A549 (cell line): ENCODE measurements at regions not wholly inside any gene's neighbourhood (a gene's known extent, or its start where the extent isn't known, plus 50 kb on each side); places are given as distances from the start of the nearest gene placed in this dataset.

ENCODE experiments used
- ATAC-seq, 2 experiments: fragments of 200-7000 bp in 1 of 2; fragments of >200 bp in 1 of 2; cut with Nextera tagmentation in 1 of 2; cut with Tn5 transposase in 1 of 2; 3 replicates each; pipeline versions ENCODE4 v1.8.0 to v1.9.1; 2018 to 2020; ENCODE audit warnings: mild to moderate bottlenecking in 1 of 2, moderate library complexity in 1 of 2
- CTCF ChIA-PET: fragments of 300-600 bp; sonication (Branson Sonifier 250); formaldehyde crosslinking; extraction: SDS; loops from one replicate; lab custom pipeline; 2021; ENCODE audit warnings: antibody characterized with exemption, inconsistent platforms; lab: Yijun Ruan, JAX
- POLR2A ChIA-PET: fragments of 350-600 bp; formaldehyde crosslinking; extraction: SDS; loops from one replicate; lab custom pipeline; 2021; ENCODE audit warnings: antibody characterized with exemption, inconsistent platforms; lab: Yijun Ruan, JAX
- DNase-seq, 2 experiments: peaks; one replicate each; pipeline versions ENCODE4 v3.0.0 to v3.0.0-alpha.2; 2011 to 2016; ENCODE audit warnings: low read depth in 1 of 2, low spot score in 1 of 2
- FAIRE-seq: peaks from 2 replicates; lab custom pipeline; 2011; peaks lifted over from hg19 to GRCh38; lab: Jason Lieb, UNC
- H3K27ac ChIP-seq, 2 experiments: fragments of >200 bp; sonication (Bioruptor Twin); formaldehyde crosslinking; 3 replicates each; pipeline ENCODE4 v1.5.1; 2016 to 2017
- H3K4me1 ChIP-seq: fragments of >200 bp; sonication (Bioruptor Twin); formaldehyde crosslinking; 3 replicates; pipeline ENCODE4 v1.6.1; 2016
- H3K4me2 ChIP-seq: fragments of >200 bp; sonication (Bioruptor Twin); formaldehyde crosslinking; 3 replicates; pipeline ENCODE4 v1.6.1; 2016
- H3K4me3 ChIP-seq: fragments of >200 bp; sonication (Bioruptor Twin); formaldehyde crosslinking; 3 replicates; pipeline ENCODE4 v1.5.1; 2016
- H3K9me3 ChIP-seq: fragments of >200 bp; sonication (Bioruptor Twin); formaldehyde crosslinking; 3 replicates; pipeline ENCODE4 v1.6.1; 2016
- BHLHE40 ChIP-seq: IDR thresholded peaks from 2 replicates; pipeline ENCODE4 v1.6.1; 2012; ENCODE audit warnings: low read depth, low read length, inconsistent platforms
- CHD2 ChIP-seq: fragments of 150-350 bp; IDR thresholded peaks from 2 replicates; pipeline ENCODE4 v1.6.1; 2014; ENCODE audit warnings: low read length; ENCODE audit not compliant: partially characterized antibody
- HDAC2 ChIP-seq: fragments of 200-600 bp; sonication (generic); IDR thresholded peaks from 2 replicates; pipeline ENCODE4 v1.6.1; 2016
- HOXB13 ChIP-seq: fragments of 250-450 bp; sonication (Bioruptor Pico); IDR thresholded peaks from 2 replicates; pipeline ENCODE4 v1.5.0; 2020; ENCODE audit warnings: low read depth, mild to moderate bottlenecking, moderate library complexity
- JUNB ChIP-seq: fragments of >200 bp; sonication (Bioruptor Twin); formaldehyde crosslinking; IDR thresholded peaks from 2 replicates; pipeline ENCODE4 v1.6.1; 2016
- KDM1A ChIP-seq: fragments of 200-600 bp; sonication (generic); IDR thresholded peaks from 2 replicates; pipeline ENCODE4 v1.6.1; 2016; ENCODE audit warnings: low read depth, mild to moderate bottlenecking
- NFE2L2 ChIP-seq: fragments of 150-350 bp; conservative IDR thresholded peaks from 2 replicates; pipeline ENCODE4 v1.6.1; 2014; ENCODE audit warnings: low read length
- RAD21 ChIP-seq, 2 experiments: fragments of >200 bp in 1 of 2; sonication (Bioruptor Twin) in 1 of 2; formaldehyde crosslinking in 1 of 2; IDR thresholded peaks in 1 of 2; conservative IDR thresholded peaks in 1 of 2; 2 replicates in 1 of 2; 3 replicates in 1 of 2; pipeline ENCODE4 v1.6.1; 2012 to 2018; ENCODE audit warnings: inconsistent platforms in 1 of 2
- RARB ChIP-seq: fragments of 250-450 bp; sonication (Bioruptor Pico); IDR thresholded peaks from 2 replicates; pipeline ENCODE4 v1.8.0; 2021; ENCODE audit warnings: mild to moderate bottlenecking, moderate library complexity
- RNF2 ChIP-seq: fragments of 200-600 bp; sonication (generic); IDR thresholded peaks from 2 replicates; pipeline ENCODE4 v1.6.1; 2016; ENCODE audit warnings: low read depth, mild to moderate bottlenecking, antibody characterized with exemption, moderate library complexity, borderline replicate concordance
- TP53 ChIP-seq: fragments of 250-450 bp; sonication (Bioruptor Pico); IDR thresholded peaks from 2 replicates; pipeline ENCODE4 v1.5.0; 2021; ENCODE audit warnings: mild to moderate bottlenecking, moderate library complexity
- WGBS: methylation state at CpG from one replicate; pipeline ENCODE4 v1.1.6; 2017; ENCODE audit errors: missing lambda C conversion rate; 5-methylcytosine and 5-hydroxymethylcytosine counted together
- TF ChIP-seq, protein P1 (sequence below): fragments of 250-450 bp; sonication (Bioruptor Pico); IDR thresholded peaks from 2 replicates; pipeline ENCODE4 v1.5.0; 2020; ENCODE audit warnings: low read depth, mild to moderate bottlenecking, moderate library complexity
- TF ChIP-seq, protein P2 (sequence below): fragments of >200 bp; sonication (Bioruptor Twin); formaldehyde crosslinking; IDR thresholded peaks from 3 replicates; pipeline ENCODE4 v1.5.1; 2016
- TF ChIP-seq, protein P3 (sequence below): fragments of 450-650 bp; IDR thresholded peaks from 2 replicates; pipeline ENCODE4 v1.6.1; 2014; ENCODE audit warnings: antibody characterized with exemption
- TF ChIP-seq, protein P4 (sequence below): fragments of 250-450 bp; sonication (Bioruptor Pico); IDR thresholded peaks from 2 replicates; pipeline ENCODE4 v1.5.0; 2021; ENCODE audit warnings: mild to moderate bottlenecking, moderate library complexity, borderline replicate concordance
- TF ChIP-seq, protein P5 (sequence below): fragments of 200-600 bp; sonication (generic); IDR thresholded peaks from 2 replicates; pipeline ENCODE4 v1.6.1; 2016; ENCODE audit warnings: antibody characterized with exemption, mild to moderate bottlenecking, moderate library complexity

DNA sequence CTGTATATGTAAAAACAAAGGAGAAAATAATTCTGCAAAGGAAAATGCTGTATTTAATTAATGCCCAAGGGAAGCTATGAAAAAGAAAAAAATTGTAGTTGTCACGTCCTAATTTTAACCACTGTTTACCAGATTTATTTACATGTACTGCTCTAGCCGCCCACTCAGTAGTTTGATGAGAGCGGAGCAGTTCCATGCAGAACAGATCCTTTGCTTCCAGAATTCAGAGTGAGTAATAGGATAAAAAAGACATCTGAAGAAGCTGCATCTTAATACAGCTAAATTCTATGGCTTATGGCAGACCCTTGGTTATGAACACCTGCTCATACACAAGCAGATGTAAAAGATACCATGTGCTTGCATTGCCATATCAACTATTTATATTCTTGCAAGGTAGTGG, 287.0 kb downstream of the GASK1B start:
- Histone ChIP-seq H3K9me3 (no peaks in the 10 kb centered on the region), H3K4me3 (no peak overlapping the region), H3K4me1 (no peaks in the 10 kb centered on the region), H3K4me2 (no peak overlapping the region), H3K27ac (no peak overlapping the region)
- ChIA-PET CTCF (no interaction called here), POLR2A (no interaction called here)
- DNase-seq (no peak), ATAC-seq (no peak), FAIRE-seq (no peak)
- no peak for TF ChIP-seq HOXB13 (CRISPR knock-in tag)
- no peak for TF ChIP-seq RNF2
- TF ChIP-seq, protein P1, sequence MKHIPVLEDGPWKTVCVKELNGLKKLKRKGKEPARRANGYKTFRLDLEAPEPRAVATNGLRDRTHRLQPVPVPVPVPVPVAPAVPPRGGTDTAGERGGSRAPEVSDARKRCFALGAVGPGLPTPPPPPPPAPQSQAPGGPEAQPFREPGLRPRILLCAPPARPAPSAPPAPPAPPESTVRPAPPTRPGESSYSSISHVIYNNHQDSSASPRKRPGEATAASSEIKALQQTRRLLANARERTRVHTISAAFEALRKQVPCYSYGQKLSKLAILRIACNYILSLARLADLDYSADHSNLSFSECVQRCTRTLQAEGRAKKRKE = no peak
- TF ChIP-seq TP53 (CRISPR knock-in tag) = no peak
- TF ChIP-seq CHD2 = no peak
- TF ChIP-seq KDM1A = no peak
- TF ChIP-seq, protein P2, sequence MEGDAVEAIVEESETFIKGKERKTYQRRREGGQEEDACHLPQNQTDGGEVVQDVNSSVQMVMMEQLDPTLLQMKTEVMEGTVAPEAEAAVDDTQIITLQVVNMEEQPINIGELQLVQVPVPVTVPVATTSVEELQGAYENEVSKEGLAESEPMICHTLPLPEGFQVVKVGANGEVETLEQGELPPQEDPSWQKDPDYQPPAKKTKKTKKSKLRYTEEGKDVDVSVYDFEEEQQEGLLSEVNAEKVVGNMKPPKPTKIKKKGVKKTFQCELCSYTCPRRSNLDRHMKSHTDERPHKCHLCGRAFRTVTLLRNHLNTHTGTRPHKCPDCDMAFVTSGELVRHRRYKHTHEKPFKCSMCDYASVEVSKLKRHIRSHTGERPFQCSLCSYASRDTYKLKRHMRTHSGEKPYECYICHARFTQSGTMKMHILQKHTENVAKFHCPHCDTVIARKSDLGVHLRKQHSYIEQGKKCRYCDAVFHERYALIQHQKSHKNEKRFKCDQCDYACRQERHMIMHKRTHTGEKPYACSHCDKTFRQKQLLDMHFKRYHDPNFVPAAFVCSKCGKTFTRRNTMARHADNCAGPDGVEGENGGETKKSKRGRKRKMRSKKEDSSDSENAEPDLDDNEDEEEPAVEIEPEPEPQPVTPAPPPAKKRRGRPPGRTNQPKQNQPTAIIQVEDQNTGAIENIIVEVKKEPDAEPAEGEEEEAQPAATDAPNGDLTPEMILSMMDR = no peak
- TF ChIP-seq BHLHE40 = no peak
- TF ChIP-seq RAD21 (conservative IDR thresholded peaks at IDR 0.05 in 1 of 2, IDR thresholded peaks at IDR 0.05 in 1 of 2) = no peak
- no peak for TF ChIP-seq RARB (CRISPR knock-in tag)
- TF ChIP-seq, protein P3, sequence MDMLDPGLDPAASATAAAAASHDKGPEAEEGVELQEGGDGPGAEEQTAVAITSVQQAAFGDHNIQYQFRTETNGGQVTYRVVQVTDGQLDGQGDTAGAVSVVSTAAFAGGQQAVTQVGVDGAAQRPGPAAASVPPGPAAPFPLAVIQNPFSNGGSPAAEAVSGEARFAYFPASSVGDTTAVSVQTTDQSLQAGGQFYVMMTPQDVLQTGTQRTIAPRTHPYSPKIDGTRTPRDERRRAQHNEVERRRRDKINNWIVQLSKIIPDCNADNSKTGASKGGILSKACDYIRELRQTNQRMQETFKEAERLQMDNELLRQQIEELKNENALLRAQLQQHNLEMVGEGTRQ = no peak
- TF ChIP-seq, protein P4, sequence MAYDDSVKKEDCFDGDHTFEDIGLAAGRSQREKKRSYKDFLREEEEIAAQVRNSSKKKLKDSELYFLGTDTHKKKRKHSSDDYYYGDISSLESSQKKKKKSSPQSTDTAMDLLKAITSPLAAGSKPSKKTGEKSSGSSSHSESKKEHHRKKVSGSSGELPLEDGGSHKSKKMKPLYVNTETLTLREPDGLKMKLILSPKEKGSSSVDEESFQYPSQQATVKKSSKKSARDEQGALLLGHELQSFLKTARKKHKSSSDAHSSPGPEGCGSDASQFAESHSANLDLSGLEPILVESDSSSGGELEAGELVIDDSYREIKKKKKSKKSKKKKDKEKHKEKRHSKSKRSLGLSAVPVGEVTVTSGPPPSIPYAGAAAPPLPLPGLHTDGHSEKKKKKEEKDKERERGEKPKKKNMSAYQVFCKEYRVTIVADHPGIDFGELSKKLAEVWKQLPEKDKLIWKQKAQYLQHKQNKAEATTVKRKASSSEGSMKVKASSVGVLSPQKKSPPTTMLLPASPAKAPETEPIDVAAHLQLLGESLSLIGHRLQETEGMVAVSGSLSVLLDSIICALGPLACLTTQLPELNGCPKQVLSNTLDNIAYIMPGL = no peak
- TF ChIP-seq JUNB = no peak
- 50% methylated on average over 3 of the region's 3 CpGs for WGBS

DNA sequence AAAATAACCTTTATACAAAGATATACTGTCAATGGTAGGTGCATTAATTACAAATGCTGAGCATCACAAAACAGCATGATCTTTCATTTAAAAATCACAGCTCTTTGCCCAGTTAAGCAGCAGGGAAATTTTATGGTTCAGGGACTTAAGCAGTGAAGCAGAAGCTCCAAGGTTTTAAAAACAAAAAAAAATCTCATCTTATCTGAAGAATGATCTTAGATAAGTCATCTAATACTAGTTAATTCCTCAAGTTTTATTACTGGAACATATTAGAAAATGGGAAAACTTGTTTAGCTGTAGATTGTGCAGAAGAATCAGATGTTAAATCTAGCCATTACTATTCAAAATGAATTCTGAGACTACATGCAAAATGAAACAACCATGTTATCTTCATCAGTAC, 289.9 kb downstream of the GASK1B start:
- H3K4me1 ChIP-seq = no peaks in the 10 kb centered on the region
- FAIRE-seq = no peak
- TF ChIP-seq NFE2L2 = no peak
- no peak for TF ChIP-seq HDAC2
- TF ChIP-seq, protein P5, sequence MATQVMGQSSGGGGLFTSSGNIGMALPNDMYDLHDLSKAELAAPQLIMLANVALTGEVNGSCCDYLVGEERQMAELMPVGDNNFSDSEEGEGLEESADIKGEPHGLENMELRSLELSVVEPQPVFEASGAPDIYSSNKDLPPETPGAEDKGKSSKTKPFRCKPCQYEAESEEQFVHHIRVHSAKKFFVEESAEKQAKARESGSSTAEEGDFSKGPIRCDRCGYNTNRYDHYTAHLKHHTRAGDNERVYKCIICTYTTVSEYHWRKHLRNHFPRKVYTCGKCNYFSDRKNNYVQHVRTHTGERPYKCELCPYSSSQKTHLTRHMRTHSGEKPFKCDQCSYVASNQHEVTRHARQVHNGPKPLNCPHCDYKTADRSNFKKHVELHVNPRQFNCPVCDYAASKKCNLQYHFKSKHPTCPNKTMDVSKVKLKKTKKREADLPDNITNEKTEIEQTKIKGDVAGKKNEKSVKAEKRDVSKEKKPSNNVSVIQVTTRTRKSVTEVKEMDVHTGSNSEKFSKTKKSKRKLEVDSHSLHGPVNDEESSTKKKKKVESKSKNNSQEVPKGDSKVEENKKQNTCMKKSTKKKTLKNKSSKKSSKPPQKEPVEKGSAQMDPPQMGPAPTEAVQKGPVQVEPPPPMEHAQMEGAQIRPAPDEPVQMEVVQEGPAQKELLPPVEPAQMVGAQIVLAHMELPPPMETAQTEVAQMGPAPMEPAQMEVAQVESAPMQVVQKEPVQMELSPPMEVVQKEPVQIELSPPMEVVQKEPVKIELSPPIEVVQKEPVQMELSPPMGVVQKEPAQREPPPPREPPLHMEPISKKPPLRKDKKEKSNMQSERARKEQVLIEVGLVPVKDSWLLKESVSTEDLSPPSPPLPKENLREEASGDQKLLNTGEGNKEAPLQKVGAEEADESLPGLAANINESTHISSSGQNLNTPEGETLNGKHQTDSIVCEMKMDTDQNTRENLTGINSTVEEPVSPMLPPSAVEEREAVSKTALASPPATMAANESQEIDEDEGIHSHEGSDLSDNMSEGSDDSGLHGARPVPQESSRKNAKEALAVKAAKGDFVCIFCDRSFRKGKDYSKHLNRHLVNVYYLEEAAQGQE = no peak
- TF ChIP-seq, protein P2 = no peak
- no peak for DNase-seq
- POLR2A ChIA-PET = no interaction called here
- ATAC-seq = no peak
- no peak overlapping the region for H3K27ac ChIP-seq
- CTCF ChIA-PET = no interaction called here
- no peaks in the 10 kb centered on the region for H3K9me3 ChIP-seq
- H3K4me3 ChIP-seq = no peak overlapping the region
- no peak overlapping the region for H3K4me2 ChIP-seq
